ENCODE measurements at regions not wholly inside any gene's neighbourhood (a gene's known extent, or its start where the extent isn't known, plus 50 kb on each side); places are given as distances from the start of the nearest gene placed in this dataset.

- TF ChIP-seq CTCF (conservative IDR thresholded peaks at IDR 0.05 in 1 of 2, IDR thresholded peaks at IDR 0.05 in 1 of 2; ENCODE audit: extremely low read depth in 1 of 2, insufficient read depth in 1 of 2, low read depth in 1 of 2, low read length in 2 of 2) (no peak), EZH2 (IDR thresholded peaks at IDR 0.05; ENCODE audit: borderline replicate concordance, low read length) (no peak)
Measured at GRCh38 chr1:88462488-88463261, 221.4 kb upstream of the PKN2 start.
